Mucosa of rectum (tissue), 2 donors: ENCODE measurements at regions not wholly inside any gene's neighbourhood (a gene's known extent, or its start where the extent isn't known, plus 50 kb on each side); places are given as distances from the start of the nearest gene placed in this dataset.
"Not testable (repeated sequence)": the region's sequence is repeated elsewhere in the genome, so short reads cannot be mapped to it uniquely, and the experiment has no call there.

Experiments used
- H3K27ac ChIP-seq, 2 donors: one replicate each; pipeline ENCODE4 v1.7.0; 2013; ENCODE audit warnings: inconsistent platforms in 2 of 2, low read depth in 2 of 2, low read length in 2 of 2
- H3K27me3 ChIP-seq, 2 donors: one replicate each; pipeline ENCODE4 v1.7.0; 2013; ENCODE audit warnings: low read length in 2 of 2; ENCODE audit not compliant: control insufficient read depth in 2 of 2, insufficient read depth in 2 of 2
- H3K36me3 ChIP-seq, 2 donors: one replicate each; pipeline ENCODE4 v1.7.0; 2013; ENCODE audit warnings: low read length in 2 of 2; ENCODE audit not compliant: control insufficient read depth in 2 of 2, insufficient read depth in 2 of 2
- H3K4me1 ChIP-seq, 2 donors: one replicate each; pipeline ENCODE4 v1.7.0; 2013; ENCODE audit warnings: low read length in 2 of 2, mild to moderate bottlenecking in 1 of 2; ENCODE audit not compliant: control insufficient read depth in 2 of 2, insufficient read depth in 2 of 2
- H3K4me3 ChIP-seq, 2 donors: one replicate each; pipeline ENCODE4 v1.7.0; 2013; ENCODE audit warnings: low read length in 2 of 2
- H3K9ac ChIP-seq, 2 donors: one replicate each; pipeline ENCODE4 v1.7.0; 2013; ENCODE audit warnings: low read length in 2 of 2, low read depth in 1 of 2, mild to moderate bottlenecking in 1 of 2
- H3K9me3 ChIP-seq, 2 donors: one replicate each; pipeline ENCODE4 v1.7.0; 2013; ENCODE audit warnings: low read length in 2 of 2; ENCODE audit not compliant: control insufficient read depth in 2 of 2
- donor health status: healthy.
- donor health status: Normal muscosa, but diverticular disease.

GRCh38 chr11:121917482-121917881, 198.5 kb downstream of the BLID start:
- H3K4me1 ChIP-seq: no peaks in the 10 kb centered on the region

GRCh38 chr11:121914508-121915059, 201.4 kb downstream of the BLID start:
- Histone ChIP-seq H3K9ac (no peak overlapping the region), H3K36me3 (no peaks in the 10 kb centered on the region), H3K27me3 (no peaks in the 10 kb centered on the region), H3K9me3 (no peaks in the 10 kb centered on the region), H3K27ac (no peak overlapping the region), H3K4me1 (no peaks in the 10 kb centered on the region), H3K4me3 (no peak overlapping the region)

More at GRCh38 chr11:121917482-121917881, 198.5 kb downstream of the BLID start:
- Histone ChIP-seq H3K27me3 (no peaks in the 10 kb centered on the region), H3K36me3 (no peaks in the 10 kb centered on the region), H3K9me3 (no peaks in the 10 kb centered on the region), H3K4me3 (no peak overlapping the region), H3K27ac (no peak overlapping the region), H3K9ac (no peak overlapping the region)

GRCh38 chr11:121909596-121909995, 206.4 kb downstream of the BLID start:
- H3K4me3 ChIP-seq: no peak overlapping the region
- no peak overlapping the region for H3K27ac ChIP-seq
- H3K9ac ChIP-seq: no peak overlapping the region
- no peaks in the 10 kb centered on the region for H3K36me3 ChIP-seq
- H3K27me3 ChIP-seq: no peaks in the 10 kb centered on the region
- H3K4me1 ChIP-seq: no peaks in the 10 kb centered on the region
- no peaks in the 10 kb centered on the region for H3K9me3 ChIP-seq

GRCh38 chr11:121907379-121907778, 208.6 kb downstream of the BLID start:
- no peak overlapping the region for H3K27ac ChIP-seq
- no peaks in the 10 kb centered on the region for H3K9me3 ChIP-seq
- H3K9ac ChIP-seq: no peak overlapping the region
- H3K27me3 ChIP-seq: no peaks in the 10 kb centered on the region
- H3K4me3 ChIP-seq: no peak overlapping the region
- H3K4me1 ChIP-seq: no peaks in the 10 kb centered on the region
- H3K36me3 ChIP-seq: no peaks in the 10 kb centered on the region

- Histone ChIP-seq H3K27me3 (no peaks in the 10 kb centered on the region), H3K4me3 (no peak overlapping the region), H3K9ac (no peak overlapping the region), H3K27ac (no peak overlapping the region), H3K9me3 (no peaks in the 10 kb centered on the region), H3K36me3 (no peaks in the 10 kb centered on the region), H3K4me1 (no peaks in the 10 kb centered on the region)
These were observed 211.9 kb downstream of the BLID start for GRCh38 chr11:121904148-121904547.

GRCh38 chr11:121901886-121902285, 214.1 kb downstream of the BLID start:
- H3K4me3 ChIP-seq: no peak overlapping the region
- H3K9ac ChIP-seq: no peak overlapping the region
- H3K9me3 ChIP-seq: no peaks in the 10 kb centered on the region
- no peak overlapping the region for H3K27ac ChIP-seq
- H3K4me1 ChIP-seq: no peaks in the 10 kb centered on the region
- H3K36me3 ChIP-seq: no peaks in the 10 kb centered on the region
- no peaks in the 10 kb centered on the region for H3K27me3 ChIP-seq

- not testable (repeated sequence) for H3K4me3 ChIP-seq, H3K36me3 ChIP-seq, H3K9me3 ChIP-seq, H3K27me3 ChIP-seq, H3K27ac ChIP-seq, H3K4me1 ChIP-seq, H3K9ac ChIP-seq
These were observed 214.6 kb downstream of the BLID start for GRCh38 chr11:121901417-121901816.

- H3K9ac ChIP-seq: no peak overlapping the region
These were observed 216.5 kb downstream of the BLID start for GRCh38 chr11:121899520-121899919.

GRCh38 chr11:121898903-121899302, 217.1 kb downstream of the BLID start:
- Histone ChIP-seq H3K27me3 (no peaks in the 10 kb centered on the region), H3K9me3 (no peaks in the 10 kb centered on the region), H3K36me3 (no peaks in the 10 kb centered on the region), H3K4me1 (no peaks in the 10 kb centered on the region), H3K9ac (no peak overlapping the region), H3K27ac (no peak overlapping the region), H3K4me3 (no peak overlapping the region)

More at GRCh38 chr11:121899520-121899919, 216.5 kb downstream of the BLID start:
- no peak overlapping the region for H3K27ac ChIP-seq
- no peak overlapping the region for H3K4me3 ChIP-seq
- H3K9me3 ChIP-seq: no peaks in the 10 kb centered on the region
- no peaks in the 10 kb centered on the region for H3K4me1 ChIP-seq
- H3K36me3 ChIP-seq: no peaks in the 10 kb centered on the region
- H3K27me3 ChIP-seq: no peaks in the 10 kb centered on the region

GRCh38 chr11:121895919-121896318, 220.1 kb downstream of the BLID start:
- Histone ChIP-seq H3K27ac (no peak overlapping the region), H3K36me3 (no peaks in the 10 kb centered on the region), H3K4me1 (no peaks in the 10 kb centered on the region), H3K9ac (no peak overlapping the region), H3K4me3 (no peak overlapping the region), H3K27me3 (no peaks in the 10 kb centered on the region), H3K9me3 (no peaks in the 10 kb centered on the region)

- H3K4me1 ChIP-seq: no peaks in the 10 kb centered on the region
- H3K9ac ChIP-seq: no peak overlapping the region
- H3K4me3 ChIP-seq: no peak overlapping the region
- H3K36me3 ChIP-seq: no peaks in the 10 kb centered on the region
- no peaks in the 10 kb centered on the region for H3K9me3 ChIP-seq
- no peaks in the 10 kb centered on the region for H3K27me3 ChIP-seq
- H3K27ac ChIP-seq: no peak overlapping the region
These were observed 221.4 kb downstream of the BLID start for GRCh38 chr11:121894581-121894980.
